Sigmoid colon (tissue), 6 donors: ENCODE measurements at regions not wholly inside any gene's neighbourhood (a gene's known extent, or its start where the extent isn't known, plus 50 kb on each side); places are given as distances from the start of the nearest gene placed in this dataset.
A peak's percentile ranks its signal among the peaks of the same experiment; 100 is the strongest.

Source experiments
- DNase-seq: peaks from one replicate; pipeline ENCODE4 v3.0.0-alpha.2; 2019
- H3K27ac ChIP-seq, 4 donors: fragments of 200-600 bp; sonication (generic); one replicate each; pipeline ENCODE4 v1.5.1; 2016 to 2019; ENCODE audit warnings: mild to moderate bottlenecking in 1 of 4
- H3K27me3 ChIP-seq, 3 donors: fragments of 200-600 bp; sonication (generic); one replicate each; pipeline ENCODE4 v1.5.1; 2019; ENCODE audit warnings: mild to moderate bottlenecking in 1 of 3
- H3K36me3 ChIP-seq, 4 donors: fragments of 200-600 bp; sonication (generic); one replicate each; pipeline ENCODE4 v1.5.1; 2016 to 2019
- H3K4me1 ChIP-seq, 4 donors: fragments of 200-600 bp; sonication (generic); one replicate each; pipeline ENCODE4 v1.5.1; 2017 to 2019
- H3K4me3 ChIP-seq, 4 donors: fragments of 200-600 bp; sonication (generic); one replicate each; pipeline ENCODE4 v1.5.1; 2017 to 2019; ENCODE audit warnings: mild to moderate bottlenecking in 2 of 4, moderate library complexity in 1 of 4
- H3K9me3 ChIP-seq, 4 donors: fragments of 200-600 bp in 3 of 4; sonication (generic) in 3 of 4; one replicate each; pipeline versions ENCODE4 v1.5.1 to v1.6.1; 2013 to 2019
- CTCF ChIP-seq, 4 experiments: fragments of 450-650 bp in 3 of 4; fragments of 200-600 bp in 1 of 4; IDR thresholded peaks; one replicate each; pipeline ENCODE4 v1.5.1; 2016 to 2019; ENCODE audit warnings: antibody characterized with exemption in 4 of 4, mild to moderate bottlenecking in 3 of 4, moderate library complexity in 2 of 4
- EP300 ChIP-seq, 4 donors: sonication (generic); formaldehyde crosslinking; IDR thresholded peaks; one replicate each; pipeline ENCODE4 v1.6.1; 2017; ENCODE audit warnings: antibody characterized with exemption in 4 of 4
- POLR2A ChIP-seq, 2 donors: fragments of 450-650 bp; IDR thresholded peaks; one replicate each; pipeline ENCODE4 v1.6.1; 2016; ENCODE audit warnings: antibody characterized with exemption in 2 of 2, mild to moderate bottlenecking in 2 of 2, moderate library complexity in 2 of 2
- POLR2AphosphoS5 ChIP-seq, 4 donors: sonication (generic); formaldehyde crosslinking; IDR thresholded peaks; one replicate each; pipeline ENCODE4 v1.6.1; 2017; ENCODE audit warnings: antibody characterized with exemption in 4 of 4
- WGBS, 2 donors: extraction: QIAGEN DNeasy Blood & Tissue Kit; methylation state at CpG; one replicate each; pipeline ENCODE4 v1.1.7; 2013; 5-methylcytosine and 5-hydroxymethylcytosine counted together
- intact Hi-C: fragments of 100-400 bp; cut with DNase I; formaldehyde crosslinking; loops from one replicate; pipeline ENCODE4 v1.15.1; 2023
- donor health status: healthy with polysubstance abuse.
- donor health status: healthy.

DNA sequence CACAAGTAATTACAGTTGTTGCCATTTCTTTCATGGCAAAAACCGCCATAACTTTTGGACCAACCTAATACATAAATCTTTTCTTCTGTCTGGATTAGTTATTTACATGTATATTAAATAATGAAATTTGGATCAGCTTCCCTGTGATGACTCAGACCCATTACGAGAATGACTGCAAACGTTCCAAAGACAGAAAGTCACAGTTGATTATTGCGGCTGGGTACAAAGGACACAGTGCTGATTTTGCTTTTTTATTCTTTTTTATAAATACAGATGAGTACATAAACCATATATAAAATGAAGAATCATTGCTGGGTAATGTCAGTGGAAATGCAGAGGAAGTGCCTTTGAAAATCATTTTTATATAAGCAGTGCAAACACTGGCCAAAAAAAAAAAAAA, 126.2 kb downstream of the TWIST2 start:
- H3K36me3 ChIP-seq, result no peaks in the 10 kb centered on the region
- H3K9me3 ChIP-seq, result no peaks in the 10 kb centered on the region
- 31 to 62% methylated on average over 4 of the region's 4 CpGs for WGBS, 2 donors
- no peak for TF ChIP-seq CTCF (IDR thresholded peaks at IDR 0.05)
- peak in 1 of 4 donors; percentile 45 for TF ChIP-seq POLR2AphosphoS5 (IDR thresholded peaks at IDR 0.05)
- DNase-seq, result no peak
- H3K4me3 ChIP-seq, result no peak overlapping the region
- H3K27me3 ChIP-seq, result no peaks in the 10 kb centered on the region
- peak overlapping the region; percentile 43 to 74 (median 64) for H3K27ac ChIP-seq
- intact Hi-C loops, result no loop called here
- H3K4me1 ChIP-seq, result peaks cover 0 to 23% (median 22%) of the 10 kb centered on the region in 4 donors

DNA sequence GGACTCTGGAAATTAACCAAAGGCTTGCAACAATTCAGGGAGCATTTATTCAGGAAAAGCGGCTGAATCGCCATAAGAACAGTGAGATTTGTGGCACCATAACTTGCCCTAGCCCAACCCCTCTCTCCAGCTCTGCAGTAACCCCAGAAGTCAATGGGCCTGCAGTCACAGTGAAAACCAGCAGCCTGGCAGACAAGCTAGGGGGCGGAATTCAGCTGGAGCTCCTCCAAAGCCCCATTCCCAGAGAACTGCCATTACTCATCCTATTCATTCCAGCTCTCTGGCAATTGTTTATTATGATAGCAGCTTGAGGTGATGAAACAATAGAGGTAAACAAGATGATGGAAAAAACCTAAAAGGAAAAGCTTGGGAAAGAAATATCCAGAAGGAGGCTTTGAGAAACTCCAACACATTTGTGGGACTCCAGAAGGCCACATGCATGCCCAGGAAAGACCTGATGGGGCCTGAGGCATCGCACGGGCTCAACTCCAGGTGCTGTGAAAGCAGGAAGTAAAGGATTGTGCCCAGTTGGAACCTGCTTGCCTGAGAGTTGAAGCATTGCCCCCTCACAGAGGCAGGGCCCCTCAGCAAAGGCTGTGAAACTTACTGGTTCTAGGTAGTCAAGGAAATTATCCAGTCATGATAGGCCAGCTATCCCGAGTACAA, 126.7 kb downstream of the TWIST2 start:
- Histone ChIP-seq H3K4me3 (no peak overlapping the region), H3K27me3 (no peaks in the 10 kb centered on the region), H3K36me3 (no peaks in the 10 kb centered on the region), H3K4me1 (peaks cover 0 to 23% (median 22%) of the 10 kb centered on the region in 4 donors), H3K9me3 (no peaks in the 10 kb centered on the region), H3K27ac (peak overlapping the region; percentile 43 to 74 (median 64))
- TF ChIP-seq POLR2A (IDR thresholded peaks at IDR 0.05), result no peak
- TF ChIP-seq CTCF (IDR thresholded peaks at IDR 0.05), result no peak
- TF ChIP-seq POLR2AphosphoS5 (IDR thresholded peaks at IDR 0.05), result peak in 3 of 4 donors; percentile 45 to 54 (median 46)
- no peak for TF ChIP-seq EP300 (IDR thresholded peaks at IDR 0.05)
- peak; percentile 77 for DNase-seq
- intact Hi-C loops, result no loop called here
- WGBS, 2 donors, result 73 to 78% methylated on average over 6 of the region's 6 CpGs

DNA sequence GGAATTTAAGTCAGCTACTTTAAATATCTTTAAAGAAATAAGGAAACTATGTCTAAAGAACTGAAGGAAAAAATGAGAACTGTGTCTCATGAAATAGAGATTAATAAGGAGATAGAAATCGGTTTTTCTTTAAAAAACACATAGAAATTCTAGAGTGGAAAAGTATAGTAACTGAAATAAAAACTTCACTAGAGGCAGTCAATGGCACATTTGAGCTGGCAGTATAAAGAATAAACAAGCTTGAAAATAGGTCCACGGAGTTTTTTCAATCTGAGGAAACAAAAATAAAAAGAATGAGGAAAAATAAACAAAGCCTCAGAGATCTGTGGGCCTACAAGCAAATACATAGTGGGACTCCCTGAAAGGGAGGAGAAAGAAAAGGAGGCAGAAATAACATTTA, 127.5 kb downstream of the TWIST2 start:
- 70 to 76% methylated on average over 2 of the region's 2 CpGs for WGBS, 2 donors
- peaks cover 0 to 23% (median 22%) of the 10 kb centered on the region in 4 donors for H3K4me1 ChIP-seq
- H3K4me3 ChIP-seq, result no peak overlapping the region
- TF ChIP-seq CTCF (IDR thresholded peaks at IDR 0.05) (no peak), POLR2A (IDR thresholded peaks at IDR 0.05) (no peak), EP300 (IDR thresholded peaks at IDR 0.05) (no peak), POLR2AphosphoS5 (IDR thresholded peaks at IDR 0.05) (no peak)
- H3K27ac ChIP-seq, result peak overlapping the region in 2 of 4 donors; percentile 71 to 74
- H3K9me3 ChIP-seq, result no peaks in the 10 kb centered on the region
- no peaks in the 10 kb centered on the region for H3K36me3 ChIP-seq
- H3K27me3 ChIP-seq, result no peaks in the 10 kb centered on the region
- intact Hi-C loops, result no loop called here
- DNase-seq, result no peak

GRCh38 chr2:238978497-238978896, 130.6 kb downstream of the TWIST2 start:
- peaks cover 0 to 18% (median 17%) of the 10 kb centered on the region in 4 donors for H3K4me1 ChIP-seq
- no peak for DNase-seq
- WGBS, 2 donors, result 79 to 88% methylated on average over 4 of the region's 4 CpGs
- H3K4me3 ChIP-seq, result no peak overlapping the region
- no peaks in the 10 kb centered on the region for H3K36me3 ChIP-seq
- TF ChIP-seq EP300 (IDR thresholded peaks at IDR 0.05) (no peak), POLR2AphosphoS5 (IDR thresholded peaks at IDR 0.05) (no peak), CTCF (IDR thresholded peaks at IDR 0.05) (no peak), POLR2A (IDR thresholded peaks at IDR 0.05) (no peak)
- intact Hi-C loops, result no loop called here
- H3K9me3 ChIP-seq, result no peaks in the 10 kb centered on the region
- H3K27me3 ChIP-seq, result no peaks in the 10 kb centered on the region
- H3K27ac ChIP-seq, result no peak overlapping the region

DNA sequence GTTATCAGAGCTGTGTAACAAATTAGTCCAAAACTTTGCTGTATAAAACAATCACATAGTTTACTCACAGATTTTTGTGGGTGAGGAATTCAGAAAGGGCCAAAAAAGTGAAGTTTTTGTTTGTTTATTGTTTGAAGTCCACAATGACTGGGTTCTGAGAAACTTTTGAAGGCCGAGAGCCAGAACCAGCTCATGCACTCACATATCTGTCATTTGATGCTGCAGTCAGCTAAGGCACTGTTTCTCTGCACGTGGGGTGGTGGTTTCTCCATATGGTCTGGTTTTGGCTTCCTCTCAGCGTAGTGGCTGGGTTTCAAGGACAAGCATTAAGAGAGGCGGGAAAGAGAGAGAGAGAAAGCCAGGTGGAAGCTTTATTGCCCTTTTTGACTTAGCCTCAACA, 131.8 kb downstream of the TWIST2 start:
- intact Hi-C loops, result no loop called here
- peaks cover 0 to 7% (median 6%) of the 10 kb centered on the region in 4 donors for H3K4me1 ChIP-seq
- no peak overlapping the region for H3K27ac ChIP-seq
- no peaks in the 10 kb centered on the region for H3K27me3 ChIP-seq
- 75 to 81% methylated on average over 4 of the region's 4 CpGs for WGBS, 2 donors
- H3K36me3 ChIP-seq, result no peaks in the 10 kb centered on the region
- TF ChIP-seq POLR2A (IDR thresholded peaks at IDR 0.05), result no peak
- TF ChIP-seq CTCF (IDR thresholded peaks at IDR 0.05), result no peak
- no peak for TF ChIP-seq EP300 (IDR thresholded peaks at IDR 0.05)
- TF ChIP-seq POLR2AphosphoS5 (IDR thresholded peaks at IDR 0.05), result no peak
- H3K9me3 ChIP-seq, result no peaks in the 10 kb centered on the region
- no peak overlapping the region for H3K4me3 ChIP-seq
- DNase-seq, result no peak
